ENCODE measurements at regions not wholly inside any gene's neighbourhood (a gene's known extent, or its start where the extent isn't known, plus 50 kb on each side); places are given as distances from the start of the nearest gene placed in this dataset.

GRCh38 chr9:11558043-11558442, 945.2 kb upstream of the PTPRD start:
- TF ChIP-seq MAFK (IDR thresholded peaks at IDR 0.05; ENCODE audit: low read depth, low read length), result no peak
- TF ChIP-seq, protein P1, sequence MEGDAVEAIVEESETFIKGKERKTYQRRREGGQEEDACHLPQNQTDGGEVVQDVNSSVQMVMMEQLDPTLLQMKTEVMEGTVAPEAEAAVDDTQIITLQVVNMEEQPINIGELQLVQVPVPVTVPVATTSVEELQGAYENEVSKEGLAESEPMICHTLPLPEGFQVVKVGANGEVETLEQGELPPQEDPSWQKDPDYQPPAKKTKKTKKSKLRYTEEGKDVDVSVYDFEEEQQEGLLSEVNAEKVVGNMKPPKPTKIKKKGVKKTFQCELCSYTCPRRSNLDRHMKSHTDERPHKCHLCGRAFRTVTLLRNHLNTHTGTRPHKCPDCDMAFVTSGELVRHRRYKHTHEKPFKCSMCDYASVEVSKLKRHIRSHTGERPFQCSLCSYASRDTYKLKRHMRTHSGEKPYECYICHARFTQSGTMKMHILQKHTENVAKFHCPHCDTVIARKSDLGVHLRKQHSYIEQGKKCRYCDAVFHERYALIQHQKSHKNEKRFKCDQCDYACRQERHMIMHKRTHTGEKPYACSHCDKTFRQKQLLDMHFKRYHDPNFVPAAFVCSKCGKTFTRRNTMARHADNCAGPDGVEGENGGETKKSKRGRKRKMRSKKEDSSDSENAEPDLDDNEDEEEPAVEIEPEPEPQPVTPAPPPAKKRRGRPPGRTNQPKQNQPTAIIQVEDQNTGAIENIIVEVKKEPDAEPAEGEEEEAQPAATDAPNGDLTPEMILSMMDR (conservative IDR thresholded peaks at IDR 0.05; ENCODE audit: low read depth, low read length), result no peak
- TF ChIP-seq POLR2A (IDR thresholded peaks at IDR 0.05; ENCODE audit: low read depth, low read length), result no peak
- no peak for TF ChIP-seq FOS (IDR thresholded peaks at IDR 0.05; ENCODE audit: low read depth, low read length)
- TF ChIP-seq MXI1 (IDR thresholded peaks at IDR 0.05; ENCODE audit: borderline replicate concordance, low read depth, low read length), result no peak
- no peak for TF ChIP-seq CEBPB (IDR thresholded peaks at IDR 0.05; ENCODE audit: low read depth, low read length)
- TF ChIP-seq USF2 (IDR thresholded peaks at IDR 0.05; ENCODE audit: low read depth, low read length), result no peak
- TF ChIP-seq BHLHE40 (IDR thresholded peaks at IDR 0.05; ENCODE audit: low read depth, low read length), result no peak
- no peak for TF ChIP-seq SMC3 (IDR thresholded peaks at IDR 0.05; ENCODE audit: low read depth, low read length)
- no peak for TF ChIP-seq RFX5 (IDR thresholded peaks at IDR 0.05; ENCODE audit: low read depth, low read length)
- TF ChIP-seq CHD1 (IDR thresholded peaks at IDR 0.05; ENCODE audit: low read depth, low read length), result no peak
- no peak for TF ChIP-seq MAZ (IDR thresholded peaks at IDR 0.05; ENCODE audit: borderline replicate concordance, low read depth, low read length)

Measured in IMR-90 (cell line).